Cardiac fibroblast (primary cell): ENCODE measurements at regions not wholly inside any gene's neighbourhood (a gene's known extent, or its start where the extent isn't known, plus 50 kb on each side); places are given as distances from the start of the nearest gene placed in this dataset.
"Not testable (repeated sequence)": the region's sequence is repeated elsewhere in the genome, so short reads cannot be mapped to it uniquely, and the experiment has no call there.

ENCODE experiments used
- DNase-seq, 2 donors: peaks; one replicate each; pipeline versions ENCODE4 v3.0.0 to v3.0.0-alpha.2; 2010; ENCODE audit warnings: low read depth in 2 of 2
- H3K4me3 ChIP-seq, 2 donors: replicated peaks in 1 of 2; 1 replicate in 1 of 2; 2 replicates in 1 of 2; pipeline ENCODE4 v1.5.1; 2011; ENCODE audit warnings: low read depth in 2 of 2, low read length in 2 of 2, mild to moderate bottlenecking in 2 of 2, moderate library complexity in 1 of 2
- TF ChIP-seq, protein P1 (sequence below): IDR thresholded peaks from one replicate; pipeline ENCODE4 v1.5.1; 2011; ENCODE audit warnings: low read depth, mild to moderate bottlenecking, low read length, inconsistent platforms

DNA sequence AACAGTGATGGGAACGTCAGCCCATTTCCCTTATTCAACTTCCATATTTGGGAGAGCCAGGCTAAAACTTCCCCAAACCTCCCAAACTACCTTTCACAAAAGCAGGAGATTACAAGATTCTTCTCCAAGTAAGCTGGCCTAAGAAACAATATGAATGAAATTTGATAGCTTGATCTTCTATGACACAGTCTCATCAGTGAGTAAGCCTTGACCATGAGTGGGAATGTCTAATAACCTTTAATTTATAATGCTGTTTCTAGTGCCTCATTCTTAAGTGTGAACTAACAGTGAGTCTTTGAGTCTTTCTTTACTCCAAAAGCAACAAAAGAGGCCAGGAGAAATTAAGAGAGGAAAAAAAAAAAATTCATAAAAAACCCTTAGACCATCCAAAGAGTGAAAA is 1379.9 kb downstream of the EFNA5 start:
- TF ChIP-seq, protein P1, sequence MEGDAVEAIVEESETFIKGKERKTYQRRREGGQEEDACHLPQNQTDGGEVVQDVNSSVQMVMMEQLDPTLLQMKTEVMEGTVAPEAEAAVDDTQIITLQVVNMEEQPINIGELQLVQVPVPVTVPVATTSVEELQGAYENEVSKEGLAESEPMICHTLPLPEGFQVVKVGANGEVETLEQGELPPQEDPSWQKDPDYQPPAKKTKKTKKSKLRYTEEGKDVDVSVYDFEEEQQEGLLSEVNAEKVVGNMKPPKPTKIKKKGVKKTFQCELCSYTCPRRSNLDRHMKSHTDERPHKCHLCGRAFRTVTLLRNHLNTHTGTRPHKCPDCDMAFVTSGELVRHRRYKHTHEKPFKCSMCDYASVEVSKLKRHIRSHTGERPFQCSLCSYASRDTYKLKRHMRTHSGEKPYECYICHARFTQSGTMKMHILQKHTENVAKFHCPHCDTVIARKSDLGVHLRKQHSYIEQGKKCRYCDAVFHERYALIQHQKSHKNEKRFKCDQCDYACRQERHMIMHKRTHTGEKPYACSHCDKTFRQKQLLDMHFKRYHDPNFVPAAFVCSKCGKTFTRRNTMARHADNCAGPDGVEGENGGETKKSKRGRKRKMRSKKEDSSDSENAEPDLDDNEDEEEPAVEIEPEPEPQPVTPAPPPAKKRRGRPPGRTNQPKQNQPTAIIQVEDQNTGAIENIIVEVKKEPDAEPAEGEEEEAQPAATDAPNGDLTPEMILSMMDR: no peak
- peak in 1 of 2 donors; percentile 32 for DNase-seq
- H3K4me3 ChIP-seq: no peak overlapping the region

DNA sequence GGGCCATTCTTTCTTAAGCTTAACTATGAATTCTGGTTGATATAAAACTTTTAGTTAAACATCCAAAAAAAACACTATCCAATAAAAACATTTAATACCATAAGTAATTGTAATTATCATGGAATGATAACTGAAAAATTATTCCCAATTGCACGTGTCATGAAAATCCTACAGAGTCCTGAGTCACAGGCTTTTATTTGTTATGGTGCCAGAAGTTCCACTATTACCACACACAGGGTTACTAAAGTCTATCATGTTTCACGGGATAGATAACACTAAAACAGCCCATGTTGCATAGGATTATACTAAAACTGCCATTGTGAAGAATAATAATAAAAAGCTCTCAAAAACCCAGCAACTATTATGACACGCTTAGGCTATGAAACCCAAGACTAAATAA is 1381.8 kb downstream of the EFNA5 start:
- TF ChIP-seq, protein P1: no peak
- peak in 1 of 2 donors; percentile 7 for DNase-seq
- H3K4me3 ChIP-seq: no peak overlapping the region

DNA sequence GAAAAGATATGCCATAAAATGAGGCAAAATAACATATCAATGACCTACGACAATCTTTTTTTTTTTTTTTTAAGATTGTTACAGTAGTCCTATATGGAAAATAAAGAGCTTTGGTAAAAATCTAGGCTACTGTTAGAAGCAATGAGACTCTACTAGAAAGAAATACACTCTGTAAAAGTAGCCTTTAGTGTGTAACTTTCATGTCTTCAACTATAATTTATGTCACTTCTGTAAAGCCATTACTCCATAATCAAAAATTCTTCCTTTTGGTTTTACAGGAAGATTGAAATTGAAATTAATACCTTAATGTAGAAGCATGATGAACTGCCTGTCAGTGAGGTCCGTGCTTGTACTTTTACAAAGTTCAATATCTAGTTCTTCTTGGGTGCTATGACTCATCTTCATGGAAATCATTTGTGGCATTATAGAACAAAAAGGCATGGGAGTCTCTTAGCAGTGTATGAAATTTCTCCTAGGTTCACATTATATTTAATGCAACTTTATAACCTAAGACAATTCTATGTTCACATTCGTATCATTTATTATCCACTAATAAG is 1393.1 kb downstream of the EFNA5 start:
- DNase-seq: no peak
- TF ChIP-seq, protein P1: no peak
- no peak overlapping the region for H3K4me3 ChIP-seq

DNA sequence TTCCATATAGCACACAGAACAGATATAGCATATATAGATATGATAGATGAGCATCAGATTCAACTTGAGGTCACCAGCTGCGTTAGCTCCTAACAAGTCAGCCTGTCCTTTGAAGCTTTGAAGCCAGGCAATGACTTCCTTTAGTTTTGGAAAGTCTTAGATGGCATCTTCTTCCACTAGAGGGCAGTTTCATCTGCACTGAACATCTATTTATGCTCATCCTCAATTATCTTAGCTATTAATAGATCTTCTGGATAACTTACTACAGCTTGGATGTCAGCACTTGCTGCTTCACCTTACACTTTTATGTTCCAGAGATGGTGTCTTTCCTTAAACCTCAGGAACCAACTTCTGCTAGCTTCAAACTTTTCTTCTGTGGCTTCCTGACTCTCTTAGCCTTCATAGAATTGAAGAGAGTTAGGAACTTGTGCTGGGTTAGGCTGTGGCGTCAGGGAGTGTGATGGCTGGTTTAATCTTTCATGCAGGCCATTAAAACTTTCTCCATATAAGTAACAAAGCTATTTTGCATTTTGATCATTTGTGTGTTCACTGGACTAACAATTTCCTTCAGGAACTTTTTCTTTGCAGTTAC is 1401.4 kb downstream of the EFNA5 start:
- peak; percentile 32 to 68 for DNase-seq
- no peak overlapping the region for H3K4me3 ChIP-seq
- TF ChIP-seq, protein P1: peak; percentile 63

DNA sequence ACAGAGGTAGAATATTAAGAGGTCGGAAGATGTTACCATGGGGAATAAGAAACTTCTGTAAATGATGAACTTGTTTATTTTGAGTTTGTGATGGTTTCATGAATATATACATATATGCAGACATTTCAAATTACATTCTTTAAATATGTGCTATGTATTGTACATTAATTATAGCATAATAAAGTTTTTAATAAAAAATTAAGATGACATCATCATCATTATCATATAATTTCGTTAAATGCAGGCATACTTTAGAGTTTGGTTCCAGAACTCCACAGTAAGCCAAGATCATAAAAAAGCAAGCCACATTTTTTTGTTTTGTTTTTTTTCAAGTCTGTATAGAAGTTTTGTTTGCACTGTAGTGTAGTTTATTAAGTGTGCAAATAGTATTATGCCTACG is 1403.5 kb downstream of the EFNA5 start:
- no peak for DNase-seq
- TF ChIP-seq, protein P1: no peak
- no peak overlapping the region for H3K4me3 ChIP-seq

DNA sequence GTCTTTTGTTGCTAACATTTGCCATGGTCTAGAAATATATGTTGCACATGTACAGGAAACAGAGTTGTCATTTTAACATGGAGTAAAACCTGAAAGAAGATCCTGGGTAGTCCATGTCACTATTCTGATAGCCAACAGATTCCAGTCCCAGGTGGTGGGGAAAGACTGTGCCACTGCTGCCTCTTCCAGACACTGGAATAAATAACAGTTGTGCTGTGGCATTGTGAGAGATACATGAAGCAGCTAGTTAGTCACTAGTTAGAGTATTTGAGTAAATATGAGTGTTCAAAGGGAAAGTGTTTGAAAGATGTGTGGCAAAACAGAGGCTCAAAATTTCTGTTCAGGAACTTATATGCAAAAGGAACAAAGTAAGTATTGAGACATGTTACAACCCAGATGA is 1408.3 kb downstream of the EFNA5 start:
- DNase-seq: no peak
- TF ChIP-seq, protein P1: no peak
- no peak overlapping the region for H3K4me3 ChIP-seq

DNA sequence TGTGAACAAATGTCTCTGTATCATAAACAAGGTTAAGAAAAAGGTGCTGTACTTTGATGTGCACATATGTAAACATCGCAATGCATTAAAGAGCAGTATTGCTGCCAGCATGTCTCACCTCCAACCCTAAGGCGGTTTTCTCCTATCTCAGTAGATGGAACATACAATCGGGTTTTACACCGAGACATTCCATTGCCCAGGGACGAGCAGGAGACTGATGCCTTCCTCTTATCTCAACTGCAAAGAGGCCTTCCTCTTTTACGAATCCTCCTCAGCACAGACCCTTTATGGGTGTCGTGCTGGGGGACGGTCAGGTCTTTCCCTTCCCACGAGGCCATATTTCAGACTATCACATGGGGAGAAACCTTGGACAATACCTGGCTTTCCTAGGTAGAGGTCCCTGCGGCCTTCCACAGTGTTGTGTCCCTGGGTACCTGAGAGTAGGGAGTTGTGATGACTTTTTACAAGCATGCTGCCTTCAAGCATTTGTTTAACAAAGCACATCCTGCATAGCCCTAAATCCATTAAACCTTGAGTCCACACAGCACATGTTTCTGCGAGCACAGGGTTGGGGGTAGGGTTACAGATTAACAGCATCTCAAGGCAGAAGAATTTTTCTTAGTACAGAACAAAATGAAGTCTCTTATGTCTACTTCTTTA is 1411.2 kb downstream of the EFNA5 start:
- not testable (repeated sequence) for DNase-seq, H3K4me3 ChIP-seq
